ENCODE measurements at regions not wholly inside any gene's neighbourhood (a gene's known extent, or its start where the extent isn't known, plus 50 kb on each side); places are given as distances from the start of the nearest gene placed in this dataset.

GRCh38 chr1:220323717-220324116 is 51.5 kb upstream of the RAB3GAP2 start:
- TF ChIP-seq POLR2AphosphoS5 (IDR thresholded peaks at IDR 0.05) (no peak), POLR2A (IDR thresholded peaks at IDR 0.05) (no peak)
- TF ChIP-seq, protein P1, sequence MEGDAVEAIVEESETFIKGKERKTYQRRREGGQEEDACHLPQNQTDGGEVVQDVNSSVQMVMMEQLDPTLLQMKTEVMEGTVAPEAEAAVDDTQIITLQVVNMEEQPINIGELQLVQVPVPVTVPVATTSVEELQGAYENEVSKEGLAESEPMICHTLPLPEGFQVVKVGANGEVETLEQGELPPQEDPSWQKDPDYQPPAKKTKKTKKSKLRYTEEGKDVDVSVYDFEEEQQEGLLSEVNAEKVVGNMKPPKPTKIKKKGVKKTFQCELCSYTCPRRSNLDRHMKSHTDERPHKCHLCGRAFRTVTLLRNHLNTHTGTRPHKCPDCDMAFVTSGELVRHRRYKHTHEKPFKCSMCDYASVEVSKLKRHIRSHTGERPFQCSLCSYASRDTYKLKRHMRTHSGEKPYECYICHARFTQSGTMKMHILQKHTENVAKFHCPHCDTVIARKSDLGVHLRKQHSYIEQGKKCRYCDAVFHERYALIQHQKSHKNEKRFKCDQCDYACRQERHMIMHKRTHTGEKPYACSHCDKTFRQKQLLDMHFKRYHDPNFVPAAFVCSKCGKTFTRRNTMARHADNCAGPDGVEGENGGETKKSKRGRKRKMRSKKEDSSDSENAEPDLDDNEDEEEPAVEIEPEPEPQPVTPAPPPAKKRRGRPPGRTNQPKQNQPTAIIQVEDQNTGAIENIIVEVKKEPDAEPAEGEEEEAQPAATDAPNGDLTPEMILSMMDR (IDR thresholded peaks at IDR 0.05): no peak
